Endothelial cell of umbilical vein (primary cell): ENCODE measurements at regions not wholly inside any gene's neighbourhood (a gene's known extent, or its start where the extent isn't known, plus 50 kb on each side); places are given as distances from the start of the nearest gene placed in this dataset.

Source experiments
- BruUV-seq: library from RNA; stranded (reverse); fragments of 400-500 nt; replicated peaks from 2 replicates; lab custom pipeline; 2021; lab: Mats Ljungman, UMichigan
- CTCF ChIA-PET: fragments of 300-600, 350-600 bp; sonication (Branson Sonifier 250); formaldehyde crosslinking; loops from one replicate; lab custom pipeline; 2021; ENCODE audit warnings: antibody characterized with exemption, inconsistent platforms; lab: Charles Lee
- POLR2A ChIA-PET: fragments of 300-600, 350-600 bp; sonication (Branson Sonifier 250); formaldehyde crosslinking; loops from one replicate; lab custom pipeline; 2021; ENCODE audit warnings: antibody characterized with exemption, inconsistent platforms; lab: Charles Lee
- DNase-seq: peaks from one replicate; pipeline ENCODE4 v3.0.0-alpha.2; 2011; ENCODE audit warnings: low read depth, low spot score
- FAIRE-seq: peaks from 2 replicates; lab custom pipeline; 2011; peaks lifted over from hg19 to GRCh38; lab: Jason Lieb, UNC
- H2AFZ ChIP-seq: 2 replicates; pipeline ENCODE4 v1.6.0; 2012; ENCODE audit warnings: low read depth, low read length, control low read depth, inconsistent platforms
- H3K27ac ChIP-seq: 2 replicates; pipeline ENCODE4 v1.5.1; 2011; ENCODE audit warnings: low read depth, mild to moderate bottlenecking, control low read depth, low read length, moderate library complexity; ENCODE audit not compliant: insufficient read depth
- H3K27me3 ChIP-seq, 2 experiments: 2 replicates each; pipeline versions ENCODE4 v1.6.0 to v1.6.1; 2011; ENCODE audit warnings: low read length in 2 of 2, mixed read lengths in 1 of 2; ENCODE audit not compliant: control insufficient read depth in 2 of 2, insufficient read depth in 2 of 2
- H3K36me3 ChIP-seq, 2 experiments: 2 replicates in 1 of 2; 3 replicates in 1 of 2; pipeline ENCODE4 v1.5.1; 2011; ENCODE audit warnings: low read length in 2 of 2, mild to moderate bottlenecking in 1 of 2, moderate library complexity in 1 of 2; ENCODE audit not compliant: control insufficient read depth in 2 of 2, insufficient read depth in 2 of 2; ENCODE audit errors: extremely low read depth in 1 of 2
- H3K4me1 ChIP-seq: 3 replicates; pipeline ENCODE4 v1.5.1; 2011; ENCODE audit warnings: mild to moderate bottlenecking, low read length; ENCODE audit not compliant: control insufficient read depth, insufficient read depth; ENCODE audit errors: extremely low read depth
- H3K4me2 ChIP-seq: 2 replicates; pipeline ENCODE4 v1.6.1; 2011; ENCODE audit warnings: low read length, control low read depth, mixed read lengths; ENCODE audit not compliant: insufficient read depth
- H3K4me3 ChIP-seq, 3 experiments: fragments of 200-600 bp in 1 of 3; sonication (generic), shearing (Covaris generic) in 1 of 3; replicated peaks in 1 of 3; 2 replicates each; pipeline ENCODE4 v1.5.1; 2011 to 2016; ENCODE audit warnings: control low read depth in 3 of 3, low read length in 3 of 3, mild to moderate bottlenecking in 2 of 3, inconsistent platforms in 1 of 3, low read depth in 1 of 3, moderate library complexity in 1 of 3; ENCODE audit not compliant: insufficient read depth in 1 of 3
- H3K79me2 ChIP-seq: 2 replicates; pipeline ENCODE4 v1.6.0; 2012; ENCODE audit warnings: low read length, inconsistent platforms; ENCODE audit not compliant: control insufficient read depth, insufficient read depth
- H3K9ac ChIP-seq: replicated peaks from 2 replicates; pipeline ENCODE3; 2011; ENCODE audit warnings: low read length, control low read depth; ENCODE audit not compliant: insufficient read depth; ENCODE audit errors: extremely low read depth
- H3K9me1 ChIP-seq: replicated peaks from 3 replicates; pipeline ENCODE4 v1.6.0; 2011; ENCODE audit warnings: mild to moderate bottlenecking, low read length; ENCODE audit not compliant: control insufficient read depth, insufficient read depth; ENCODE audit errors: extremely low read depth
- H3K9me3 ChIP-seq: replicated peaks from 2 replicates; pipeline ENCODE4 v1.5.1; 2012; ENCODE audit warnings: low read length, inconsistent platforms; ENCODE audit not compliant: control insufficient read depth, insufficient read depth
- H4K20me1 ChIP-seq: replicated peaks from 2 replicates; pipeline ENCODE3; 2011; ENCODE audit warnings: mild to moderate bottlenecking, low read length; ENCODE audit not compliant: control insufficient read depth, insufficient read depth; ENCODE audit errors: extremely low read depth
- CTCF ChIP-seq, 2 donors: IDR thresholded peaks; 1 replicate in 1 of 2; 2 replicates in 1 of 2; pipeline ENCODE4 v1.5.1; 2011; ENCODE audit warnings: low read length in 2 of 2, mild to moderate bottlenecking in 2 of 2, moderate library complexity in 2 of 2, control low read depth in 1 of 2, inconsistent platforms in 1 of 2, low read depth in 1 of 2; ENCODE audit not compliant: insufficient read depth in 1 of 2; ENCODE audit errors: extremely low read depth in 1 of 2
- EZH2 ChIP-seq: IDR thresholded peaks from 2 replicates; pipeline ENCODE4 v1.6.1; 2012; ENCODE audit warnings: borderline replicate concordance, low read depth, mild to moderate bottlenecking, moderate library complexity, low read length, inconsistent platforms; ENCODE audit not compliant: severe bottlenecking
- FOS ChIP-seq: IDR thresholded peaks from 2 replicates; pipeline ENCODE4 v1.6.1; 2011; ENCODE audit warnings: mild to moderate bottlenecking, low read length, moderate library complexity, borderline replicate concordance; ENCODE audit not compliant: insufficient read depth
- GATA2 ChIP-seq: IDR thresholded peaks from 2 replicates; pipeline ENCODE4 v1.7.0; 2011; ENCODE audit warnings: low read depth, mild to moderate bottlenecking, moderate library complexity, mixed read lengths, low read length; ENCODE audit not compliant: insufficient read length, insufficient read depth
- JUN ChIP-seq: IDR thresholded peaks from 2 replicates; pipeline ENCODE4 v1.6.1; 2011; ENCODE audit warnings: borderline replicate concordance, low read depth; ENCODE audit not compliant: insufficient read length, insufficient read depth
- MAX ChIP-seq: IDR thresholded peaks from 2 replicates; pipeline ENCODE4 v1.6.1; 2011; ENCODE audit not compliant: insufficient read depth, insufficient read length
- MYC ChIP-seq: IDR thresholded peaks from one replicate; pipeline ENCODE4 v1.6.1; 2011; ENCODE audit warnings: mild to moderate bottlenecking, low read depth, low read length
- POLR2A ChIP-seq: IDR thresholded peaks from 2 replicates; pipeline ENCODE4 v1.6.1; 2012; ENCODE audit warnings: low read depth, mild to moderate bottlenecking, control low read depth, low read length
- POLR2AphosphoS5 ChIP-seq: IDR thresholded peaks from 2 replicates; pipeline ENCODE4 v1.6.1; 2012; ENCODE audit warnings: low read depth, mild to moderate bottlenecking, control low read depth, low read length, moderate library complexity; ENCODE audit not compliant: insufficient read depth
- dilution Hi-C: fragments of 300-500 bp; cut with MboI; formaldehyde crosslinking; loops from one replicate; pipeline ENCODE4 v1.15.0; 2019; ENCODE audit warnings: low sequenced_read_pairs; ENCODE audit not compliant: extremely low pct_ligation_motif_present
- intact Hi-C: fragments of 100-400 bp; cut with micrococcal nuclease; formaldehyde crosslinking; loops from one replicate; pipeline ENCODE4 v1.10.0; 2022

GRCh38 chr6:776528-776931 is 83.6 kb upstream of the EXOC2 start:
- ChIA-PET POLR2A (no interaction called here), CTCF (interaction anchor here (0.9 kb wide), 1 partner anchor 184 kb away, joined by 3 read pairs; no protein-coding TSS in a partner anchor)
- H3K36me3 ChIP-seq: no peaks in the 10 kb centered on the region
- no peaks in the 10 kb centered on the region for H3K27me3 ChIP-seq
- BruUV-seq: no TSS peak
- no peaks in the 10 kb centered on the region for H3K79me2 ChIP-seq
- intact Hi-C loops (no loop called here), dilution Hi-C loops (no loop called here)
- no peaks in the 10 kb centered on the region for H3K9me3 ChIP-seq
- H4K20me1 ChIP-seq: no peaks in the 10 kb centered on the region
- TF ChIP-seq JUN: no peak
- no peak for TF ChIP-seq FOS
- no peak for TF ChIP-seq EZH2
- TF ChIP-seq POLR2AphosphoS5: no peak
- TF ChIP-seq MAX: no peak
- no peak for TF ChIP-seq CTCF (IDR thresholded peaks at IDR 0.05; ENCODE audit: extremely low read depth in 1 of 2, insufficient read depth in 1 of 2, low read depth in 1 of 2, low read length in 2 of 2)
- TF ChIP-seq POLR2A: no peak
- no peak for TF ChIP-seq GATA2
- no peak for TF ChIP-seq MYC
- H3K4me3 ChIP-seq: no peak overlapping the region
- no peak overlapping the region for H3K9ac ChIP-seq
- H3K4me2 ChIP-seq: no peak overlapping the region
- no peaks in the 10 kb centered on the region for H3K4me1 ChIP-seq
- FAIRE-seq (no peak), DNase-seq (no peak)
- no peaks in the 10 kb centered on the region for H3K9me1 ChIP-seq
- no peak overlapping the region for H2AFZ ChIP-seq
- no peak overlapping the region for H3K27ac ChIP-seq
